ENCODE measurements at regions not wholly inside any gene's neighbourhood (a gene's known extent, or its start where the extent isn't known, plus 50 kb on each side); places are given as distances from the start of the nearest gene placed in this dataset.

DNA sequence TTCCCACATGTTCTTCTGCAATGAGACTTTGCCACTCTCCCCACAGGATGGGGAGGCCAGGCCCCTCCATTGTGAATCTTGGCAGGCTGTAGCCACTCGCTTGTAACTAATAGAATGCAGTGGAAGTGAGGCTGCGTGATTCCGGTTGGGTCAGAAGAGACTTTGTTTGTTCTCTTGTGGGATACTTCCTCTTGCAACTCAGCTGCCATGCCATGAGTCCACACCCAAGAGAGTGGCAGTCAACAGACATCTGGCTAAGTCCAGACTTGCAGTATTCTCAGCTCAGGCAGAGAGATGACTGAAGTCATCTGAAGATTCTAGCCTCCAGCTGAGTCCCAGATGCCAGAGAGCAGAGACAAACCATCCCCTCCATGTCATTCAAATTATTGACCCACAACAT is 153.4 kb upstream of the GDF10 start:
- no peaks in the 10 kb centered on the region for H3F3A ChIP-seq (ENCODE audit: low read length, unreplicated experiment)
- H3K9me3 ChIP-seq (ENCODE audit: low read length): no peaks in the 10 kb centered on the region
- no peaks in the 10 kb centered on the region for H3K79me2 ChIP-seq (ENCODE audit: low read length)
- BruUV-seq (replicated peaks): no TSS peak
- H3K27me3 ChIP-seq (ENCODE audit: low read length): no peaks in the 10 kb centered on the region
- TF ChIP-seq EZH2 (IDR thresholded peaks at IDR 0.05; ENCODE audit: low read length, unreplicated experiment) (no peak), EZH2phosphoT487 (IDR thresholded peaks at IDR 0.05; ENCODE audit: borderline replicate concordance, low read length) (no peak)
- TF ChIP-seq, protein P1, sequence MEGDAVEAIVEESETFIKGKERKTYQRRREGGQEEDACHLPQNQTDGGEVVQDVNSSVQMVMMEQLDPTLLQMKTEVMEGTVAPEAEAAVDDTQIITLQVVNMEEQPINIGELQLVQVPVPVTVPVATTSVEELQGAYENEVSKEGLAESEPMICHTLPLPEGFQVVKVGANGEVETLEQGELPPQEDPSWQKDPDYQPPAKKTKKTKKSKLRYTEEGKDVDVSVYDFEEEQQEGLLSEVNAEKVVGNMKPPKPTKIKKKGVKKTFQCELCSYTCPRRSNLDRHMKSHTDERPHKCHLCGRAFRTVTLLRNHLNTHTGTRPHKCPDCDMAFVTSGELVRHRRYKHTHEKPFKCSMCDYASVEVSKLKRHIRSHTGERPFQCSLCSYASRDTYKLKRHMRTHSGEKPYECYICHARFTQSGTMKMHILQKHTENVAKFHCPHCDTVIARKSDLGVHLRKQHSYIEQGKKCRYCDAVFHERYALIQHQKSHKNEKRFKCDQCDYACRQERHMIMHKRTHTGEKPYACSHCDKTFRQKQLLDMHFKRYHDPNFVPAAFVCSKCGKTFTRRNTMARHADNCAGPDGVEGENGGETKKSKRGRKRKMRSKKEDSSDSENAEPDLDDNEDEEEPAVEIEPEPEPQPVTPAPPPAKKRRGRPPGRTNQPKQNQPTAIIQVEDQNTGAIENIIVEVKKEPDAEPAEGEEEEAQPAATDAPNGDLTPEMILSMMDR (conservative IDR thresholded peaks at IDR 0.05; ENCODE audit: low read depth, low read length): no peak
- H3K36me3 ChIP-seq (ENCODE audit: low read depth, low read length): no peaks in the 10 kb centered on the region
- POLR2A ChIA-PET (ENCODE audit: unreplicated experiment): no interaction called here
- no peak overlapping the region for H3K4me2 ChIP-seq (ENCODE audit: low read length)
- H3K4me1 ChIP-seq (ENCODE audit: insufficient read depth, low read length): peaks cover 7% of the 10 kb centered on the region
- CTCF ChIA-PET: no interaction called here
- H3K9ac ChIP-seq (ENCODE audit: low read length): no peak overlapping the region
- no peak for ATAC-seq
- DNase-seq: no peak
- no peaks in the 10 kb centered on the region for H4K20me1 ChIP-seq (ENCODE audit: low read length)
- no peak overlapping the region for H2AFZ ChIP-seq (ENCODE audit: low read length)
- H3K27ac ChIP-seq (ENCODE audit: low read length): peak overlapping the region; percentile 32
- intact Hi-C loops (cut with micrococcal nuclease): no loop called here
- no peak overlapping the region for H3K4me3 ChIP-seq (ENCODE audit: low read length)
- H3K9me2 ChIP-seq (replicated peaks; ENCODE audit: low read length): no peaks in the 10 kb centered on the region

DNA sequence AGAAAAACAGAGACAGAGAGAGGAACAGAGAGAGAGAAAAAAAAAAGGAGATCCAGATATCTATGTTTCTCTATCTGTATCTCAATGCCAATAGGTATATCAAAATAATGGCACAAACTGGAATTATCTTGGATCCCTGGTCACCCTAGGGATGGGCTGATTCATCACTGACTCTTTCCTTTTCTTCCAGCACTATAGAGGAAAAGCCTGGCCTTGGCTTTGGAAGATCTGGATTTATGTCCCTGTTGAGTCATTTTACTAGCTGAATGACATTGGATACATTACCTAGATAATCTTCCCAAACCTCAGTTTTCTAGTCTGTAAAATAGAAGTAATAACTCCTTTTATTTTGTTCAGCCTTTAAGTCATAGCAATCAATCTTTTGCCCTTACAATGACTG is 152.8 kb upstream of the GDF10 start:
- H3K4me1 ChIP-seq (ENCODE audit: insufficient read depth, low read length): peaks cover 7% of the 10 kb centered on the region
- no peak for TF ChIP-seq EZH2phosphoT487 (IDR thresholded peaks at IDR 0.05; ENCODE audit: borderline replicate concordance, low read length)
- TF ChIP-seq, protein P1 (conservative IDR thresholded peaks at IDR 0.05; ENCODE audit: low read depth, low read length): no peak
- TF ChIP-seq EZH2 (IDR thresholded peaks at IDR 0.05; ENCODE audit: low read length, unreplicated experiment): no peak
- DNase-seq (peak; percentile 51), ATAC-seq (no peak)
- H2AFZ ChIP-seq (ENCODE audit: low read length): no peak overlapping the region
- POLR2A ChIA-PET (ENCODE audit: unreplicated experiment): no interaction called here
- no peak overlapping the region for H3K4me2 ChIP-seq (ENCODE audit: low read length)
- intact Hi-C loops (cut with micrococcal nuclease): no loop called here
- H4K20me1 ChIP-seq (ENCODE audit: low read length): no peaks in the 10 kb centered on the region
- no peaks in the 10 kb centered on the region for H3K27me3 ChIP-seq (ENCODE audit: low read length)
- no peaks in the 10 kb centered on the region for H3F3A ChIP-seq (ENCODE audit: low read length, unreplicated experiment)
- H3K9me3 ChIP-seq (ENCODE audit: low read length): no peaks in the 10 kb centered on the region
- H3K9ac ChIP-seq (ENCODE audit: low read length): no peak overlapping the region
- H3K36me3 ChIP-seq (ENCODE audit: low read depth, low read length): no peaks in the 10 kb centered on the region
- peak overlapping the region; percentile 32 for H3K27ac ChIP-seq (ENCODE audit: low read length)
- no peak overlapping the region for H3K4me3 ChIP-seq (ENCODE audit: low read length)
- H3K79me2 ChIP-seq (ENCODE audit: low read length): no peaks in the 10 kb centered on the region
- BruUV-seq (replicated peaks): no TSS peak
- CTCF ChIA-PET: no interaction called here
- H3K9me2 ChIP-seq (replicated peaks; ENCODE audit: low read length): no peaks in the 10 kb centered on the region

DNA sequence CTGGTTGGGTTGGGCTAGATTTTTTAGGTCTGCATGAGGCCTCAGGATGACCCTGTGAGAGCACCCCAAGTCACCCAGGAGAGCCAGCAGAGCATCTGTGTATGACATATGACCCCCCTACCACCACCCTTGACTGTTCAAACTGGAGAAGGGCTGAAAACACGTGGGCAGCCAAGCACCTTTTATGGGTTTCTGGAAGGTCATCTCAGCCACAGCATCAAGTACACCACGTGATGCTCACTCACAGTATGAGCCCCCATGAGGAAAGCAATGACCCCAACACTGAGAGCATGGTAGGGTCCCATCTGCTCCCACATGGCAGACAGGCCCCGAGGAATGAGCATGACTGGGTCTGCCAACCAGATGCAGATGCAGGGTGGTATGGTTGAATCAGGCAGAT is 149.4 kb upstream of the GDF10 start:
- ATAC-seq: no peak
- H3K27ac ChIP-seq (ENCODE audit: low read length): no peak overlapping the region
- no peak for TF ChIP-seq EZH2 (IDR thresholded peaks at IDR 0.05; ENCODE audit: low read length, unreplicated experiment)
- TF ChIP-seq, protein P1 (conservative IDR thresholded peaks at IDR 0.05; ENCODE audit: low read depth, low read length): no peak
- H3F3A ChIP-seq (ENCODE audit: low read length, unreplicated experiment): no peaks in the 10 kb centered on the region
- BruUV-seq (replicated peaks): no TSS peak
- no peak overlapping the region for H3K4me2 ChIP-seq (ENCODE audit: low read length)
- no peaks in the 10 kb centered on the region for H3K36me3 ChIP-seq (ENCODE audit: low read depth, low read length)
- H3K27me3 ChIP-seq (ENCODE audit: low read length): no peaks in the 10 kb centered on the region
- H4K20me1 ChIP-seq (ENCODE audit: low read length): no peaks in the 10 kb centered on the region
- no peaks in the 10 kb centered on the region for H3K9me2 ChIP-seq (replicated peaks; ENCODE audit: low read length)
- no peaks in the 10 kb centered on the region for H3K9me3 ChIP-seq (ENCODE audit: low read length)
- DNase-seq: no peak
- POLR2A ChIA-PET (ENCODE audit: unreplicated experiment): no interaction called here
- intact Hi-C loops (cut with micrococcal nuclease): no loop called here
- H3K4me3 ChIP-seq (ENCODE audit: low read length): no peak overlapping the region
- no peaks in the 10 kb centered on the region for H3K79me2 ChIP-seq (ENCODE audit: low read length)
- no peak overlapping the region for H3K9ac ChIP-seq (ENCODE audit: low read length)
- CTCF ChIA-PET: no interaction called here
- H3K4me1 ChIP-seq (ENCODE audit: insufficient read depth, low read length): peaks cover 7% of the 10 kb centered on the region
- H2AFZ ChIP-seq (ENCODE audit: low read length): no peak overlapping the region
